ENCODE measurements at regions not wholly inside any gene's neighbourhood (a gene's known extent, or its start where the extent isn't known, plus 50 kb on each side); places are given as distances from the start of the nearest gene placed in this dataset.
"Not testable (repeated sequence)": the region's sequence is repeated elsewhere in the genome, so short reads cannot be mapped to it uniquely, and the experiment has no call there.

GRCh38 chr13:54268013-54268695 is 1239.5 kb downstream of the OLFM4 start:
- not testable (repeated sequence) for DNase-seq

GRCh38 chr13:54287062-54287764 is 1258.6 kb downstream of the OLFM4 start:
- DNase-seq, result no peak

GRCh38 chr13:54301085-54301484 is 1272.5 kb downstream of the OLFM4 start:
- no peak for DNase-seq

- no peak for DNase-seq
These were observed 1276.8 kb downstream of the OLFM4 start for GRCh38 chr13:54305377-54305776.

GRCh38 chr13:54312885-54313284 is 1284.3 kb downstream of the OLFM4 start:
- DNase-seq, result no peak

- DNase-seq, result no peak
These were observed 1289.1 kb downstream of the OLFM4 start for GRCh38 chr13:54317722-54318121.

GRCh38 chr13:54337540-54337939 is 1308.9 kb downstream of the OLFM4 start:
- DNase-seq, result no peak

- no peak for DNase-seq
These were observed 1318.9 kb downstream of the OLFM4 start for GRCh38 chr13:54347531-54347930.

- DNase-seq, result no peak
These were observed 1327.6 kb downstream of the OLFM4 start for GRCh38 chr13:54356209-54356608.

GRCh38 chr13:54356849-54357248 is 1328.2 kb downstream of the OLFM4 start:
- DNase-seq, result no peak

GRCh38 chr13:54357284-54357933 is 1328.8 kb downstream of the OLFM4 start:
- no peak for DNase-seq

- no peak for DNase-seq
These were observed 1332.8 kb downstream of the OLFM4 start for GRCh38 chr13:54361460-54361859.

GRCh38 chr13:54366728-54367127 is 1338.1 kb downstream of the OLFM4 start:
- no peak for DNase-seq

- no peak for DNase-seq
These were observed 1339.1 kb downstream of the OLFM4 start for GRCh38 chr13:54367639-54368271.

GRCh38 chr13:54368387-54368786 is 1339.8 kb downstream of the OLFM4 start:
- no peak for DNase-seq

- DNase-seq, result no peak
These were observed 1344.6 kb downstream of the OLFM4 start for GRCh38 chr13:54373211-54373610.

GRCh38 chr13:54379461-54379860 is 1350.8 kb downstream of the OLFM4 start:
- DNase-seq, result no peak

GRCh38 chr13:54383604-54384003 is 1355.0 kb downstream of the OLFM4 start:
- no peak for DNase-seq

GRCh38 chr13:54387625-54388024 is 1359.0 kb downstream of the OLFM4 start:
- DNase-seq, result no peak

- DNase-seq, result no peak
These were observed 1362.2 kb downstream of the OLFM4 start for GRCh38 chr13:54390841-54391240.

GRCh38 chr13:54394085-54394700 is 1365.6 kb downstream of the OLFM4 start:
- DNase-seq, result no peak

GRCh38 chr13:54394908-54395307 is 1366.3 kb downstream of the OLFM4 start:
- no peak for DNase-seq

GRCh38 chr13:54402495-54402894 is 1373.9 kb downstream of the OLFM4 start:
- no peak for DNase-seq

Measured in NCI-H1048 (cell line).